ENCODE measurements at regions not wholly inside any gene's neighbourhood (a gene's known extent, or its start where the extent isn't known, plus 50 kb on each side); places are given as distances from the start of the nearest gene placed in this dataset.

GRCh38 chr2:64853306-64853705, 135.9 kb upstream of the SLC1A4 start:
- H3K36me3 ChIP-seq (ENCODE audit: low read depth): no peaks in the 10 kb centered on the region
- no peaks in the 10 kb centered on the region for H3K27me3 ChIP-seq (ENCODE audit: insufficient read depth, poor library complexity, severe bottlenecking)
- H3K27ac ChIP-seq (ENCODE audit: poor library complexity, severe bottlenecking): no peak overlapping the region
- H3K4me1 ChIP-seq (ENCODE audit: insufficient read depth, poor library complexity, severe bottlenecking): no peaks in the 10 kb centered on the region
- no peak for DNase-seq (ENCODE audit: low spot score)
- no peak for TF ChIP-seq CTCF (IDR thresholded peaks at IDR 0.05; ENCODE audit: poor library complexity, severe bottlenecking)
- no peak for ATAC-seq (ENCODE audit: low read depth)
- H3K4me3 ChIP-seq (ENCODE audit: severe bottlenecking): no peak overlapping the region
- H3K9me3 ChIP-seq (ENCODE audit: severe bottlenecking): no peaks in the 10 kb centered on the region

GRCh38 chr2:64853894-64854293, 135.3 kb upstream of the SLC1A4 start:
- no peaks in the 10 kb centered on the region for H3K9me3 ChIP-seq (ENCODE audit: severe bottlenecking)
- no peak for TF ChIP-seq CTCF (IDR thresholded peaks at IDR 0.05; ENCODE audit: poor library complexity, severe bottlenecking)
- no peak overlapping the region for H3K27ac ChIP-seq (ENCODE audit: poor library complexity, severe bottlenecking)
- peaks cover 3% of the 10 kb centered on the region for H3K4me1 ChIP-seq (ENCODE audit: insufficient read depth, poor library complexity, severe bottlenecking)
- DNase-seq (ENCODE audit: low spot score) (no peak), ATAC-seq (ENCODE audit: low read depth) (no peak)
- H3K4me3 ChIP-seq (ENCODE audit: severe bottlenecking): no peak overlapping the region
- H3K36me3 ChIP-seq (ENCODE audit: low read depth): no peaks in the 10 kb centered on the region
- no peaks in the 10 kb centered on the region for H3K27me3 ChIP-seq (ENCODE audit: insufficient read depth, poor library complexity, severe bottlenecking)

GRCh38 chr2:64854773-64855237, 134.4 kb upstream of the SLC1A4 start:
- no peak for ATAC-seq (ENCODE audit: low read depth)

GRCh38 chr2:64857581-64858471, 131.4 kb upstream of the SLC1A4 start:
- no peak overlapping the region for H3K27ac ChIP-seq (ENCODE audit: poor library complexity, severe bottlenecking)
- H3K4me1 ChIP-seq (ENCODE audit: insufficient read depth, poor library complexity, severe bottlenecking): peaks cover 10% of the 10 kb centered on the region
- no peaks in the 10 kb centered on the region for H3K36me3 ChIP-seq (ENCODE audit: low read depth)
- no peaks in the 10 kb centered on the region for H3K9me3 ChIP-seq (ENCODE audit: severe bottlenecking)
- no peaks in the 10 kb centered on the region for H3K27me3 ChIP-seq (ENCODE audit: insufficient read depth, poor library complexity, severe bottlenecking)
- ATAC-seq (ENCODE audit: low read depth): no peak
- no peak for DNase-seq (ENCODE audit: low spot score)
- TF ChIP-seq CTCF (IDR thresholded peaks at IDR 0.05; ENCODE audit: poor library complexity, severe bottlenecking): no peak
- no peak overlapping the region for H3K4me3 ChIP-seq (ENCODE audit: severe bottlenecking)

More at GRCh38 chr2:64854773-64855237, 134.4 kb upstream of the SLC1A4 start:
- Histone ChIP-seq H3K27ac (ENCODE audit: poor library complexity, severe bottlenecking) (no peak overlapping the region), H3K9me3 (ENCODE audit: severe bottlenecking) (no peaks in the 10 kb centered on the region), H3K36me3 (ENCODE audit: low read depth) (no peaks in the 10 kb centered on the region), H3K4me3 (ENCODE audit: severe bottlenecking) (no peak overlapping the region), H3K27me3 (ENCODE audit: insufficient read depth, poor library complexity, severe bottlenecking) (no peaks in the 10 kb centered on the region), H3K4me1 (ENCODE audit: insufficient read depth, poor library complexity, severe bottlenecking) (peaks cover 10% of the 10 kb centered on the region)
- TF ChIP-seq CTCF (IDR thresholded peaks at IDR 0.05; ENCODE audit: poor library complexity, severe bottlenecking): no peak
- no peak for DNase-seq (ENCODE audit: low spot score)
